WI38 (cell line): ENCODE measurements at regions not wholly inside any gene's neighbourhood (a gene's known extent, or its start where the extent isn't known, plus 50 kb on each side); places are given as distances from the start of the nearest gene placed in this dataset.

Experiments used
- H3K4me3 ChIP-seq: 2 replicates; pipeline ENCODE4 v1.5.1; 2011; ENCODE audit warnings: low read depth, mild to moderate bottlenecking, control low read depth, low read length
- CTCF ChIP-seq: IDR thresholded peaks from 2 replicates; pipeline ENCODE4 v1.5.1; 2012; ENCODE audit warnings: low read depth, mild to moderate bottlenecking, control low read depth, low read length

GRCh38 chr1:209256766-209257350 lies 326.7 kb upstream of the CAMK1G start:
- TF ChIP-seq CTCF, result no peak
- H3K4me3 ChIP-seq, result no peak overlapping the region

GRCh38 chr1:209257454-209257853 lies 326.1 kb upstream of the CAMK1G start:
- TF ChIP-seq CTCF, result no peak
- H3K4me3 ChIP-seq, result no peak overlapping the region

GRCh38 chr1:209260136-209260535 lies 323.4 kb upstream of the CAMK1G start:
- H3K4me3 ChIP-seq, result no peak overlapping the region
- no peak for TF ChIP-seq CTCF

GRCh38 chr1:209262631-209263030 lies 320.9 kb upstream of the CAMK1G start:
- no peak overlapping the region for H3K4me3 ChIP-seq
- no peak for TF ChIP-seq CTCF

GRCh38 chr1:209265301-209265700 lies 318.2 kb upstream of the CAMK1G start:
- TF ChIP-seq CTCF, result no peak
- H3K4me3 ChIP-seq, result no peak overlapping the region

GRCh38 chr1:209266590-209267205 lies 316.8 kb upstream of the CAMK1G start:
- H3K4me3 ChIP-seq, result no peak overlapping the region
- no peak for TF ChIP-seq CTCF

- TF ChIP-seq CTCF, result no peak
- no peak overlapping the region for H3K4me3 ChIP-seq
Measured at GRCh38 chr1:209267968-209268367, 315.5 kb upstream of the CAMK1G start.
